ENCODE measurements at regions not wholly inside any gene's neighbourhood (a gene's known extent, or its start where the extent isn't known, plus 50 kb on each side); places are given as distances from the start of the nearest gene placed in this dataset.

GRCh38 chr13:31947105-31947504, 84.5 kb upstream of the FRY start:
- no peaks in the 10 kb centered on the region for H3K9me2 ChIP-seq (replicated peaks; ENCODE audit: control insufficient read depth, low read length)

GRCh38 chr13:31947506-31947905, 84.1 kb upstream of the FRY start:
- Histone ChIP-seq H3F3A (ENCODE audit: control insufficient read depth, insufficient read depth) (no peaks in the 10 kb centered on the region), H3K4me3 (ENCODE audit: low read length) (no peak overlapping the region)
- TF ChIP-seq CTCF (IDR thresholded peaks at IDR 0.05; ENCODE audit: low read depth, low read length, poor library complexity, severe bottlenecking) = no peak
- TF ChIP-seq EZH2phosphoT487 (IDR thresholded peaks at IDR 0.05; ENCODE audit: borderline replicate concordance, low read length) = no peak

More at GRCh38 chr13:31947105-31947504, 84.5 kb upstream of the FRY start:
- peaks cover 13% of the 10 kb centered on the region for H3K4me1 ChIP-seq (ENCODE audit: control insufficient read depth, low read length)
- TF ChIP-seq CTCF (IDR thresholded peaks at IDR 0.05; ENCODE audit: low read depth, low read length, poor library complexity, severe bottlenecking) (no peak), EZH2phosphoT487 (IDR thresholded peaks at IDR 0.05; ENCODE audit: borderline replicate concordance, low read length) (no peak)
- no peak overlapping the region for H3K27ac ChIP-seq (ENCODE audit: low read depth, low read length)
- H3F3A ChIP-seq (ENCODE audit: control insufficient read depth, insufficient read depth) = no peaks in the 10 kb centered on the region
- H3K36me3 ChIP-seq (ENCODE audit: control insufficient read depth, low read length) = no peaks in the 10 kb centered on the region
- H3K4me2 ChIP-seq (ENCODE audit: low read length) = no peak overlapping the region
- no peaks in the 10 kb centered on the region for H4K20me1 ChIP-seq (ENCODE audit: control insufficient read depth, insufficient read depth, low read depth, low read length)
- no peaks in the 10 kb centered on the region for H3K27me3 ChIP-seq (ENCODE audit: control insufficient read depth, low read length)
- no peaks in the 10 kb centered on the region for H3K79me2 ChIP-seq (ENCODE audit: control insufficient read depth, low read length)
- H3K4me3 ChIP-seq (ENCODE audit: low read length) = no peak overlapping the region
- no peaks in the 10 kb centered on the region for H3K9me3 ChIP-seq (ENCODE audit: control insufficient read depth, insufficient read depth, low read length)

GRCh38 chr13:31949486-31949885, 82.1 kb upstream of the FRY start:
- TF ChIP-seq CTCF (IDR thresholded peaks at IDR 0.05; ENCODE audit: low read depth, low read length, poor library complexity, severe bottlenecking) (no peak), EZH2phosphoT487 (IDR thresholded peaks at IDR 0.05; ENCODE audit: borderline replicate concordance, low read length) (no peak)

More at GRCh38 chr13:31947506-31947905, 84.1 kb upstream of the FRY start:
- H3K79me2 ChIP-seq (ENCODE audit: control insufficient read depth, low read length) = no peaks in the 10 kb centered on the region
- no peaks in the 10 kb centered on the region for H3K27me3 ChIP-seq (ENCODE audit: control insufficient read depth, low read length)
- H4K20me1 ChIP-seq (ENCODE audit: control insufficient read depth, insufficient read depth, low read depth, low read length) = no peaks in the 10 kb centered on the region
- H3K4me2 ChIP-seq (ENCODE audit: low read length) = no peak overlapping the region
- H3K27ac ChIP-seq (ENCODE audit: low read depth, low read length) = no peak overlapping the region
- no peaks in the 10 kb centered on the region for H3K9me2 ChIP-seq (replicated peaks; ENCODE audit: control insufficient read depth, low read length)
- no peaks in the 10 kb centered on the region for H3K9me3 ChIP-seq (ENCODE audit: control insufficient read depth, insufficient read depth, low read length)
- H3K4me1 ChIP-seq (ENCODE audit: control insufficient read depth, low read length) = peaks cover 13% of the 10 kb centered on the region
- no peaks in the 10 kb centered on the region for H3K36me3 ChIP-seq (ENCODE audit: control insufficient read depth, low read length)

More at GRCh38 chr13:31949486-31949885, 82.1 kb upstream of the FRY start:
- Histone ChIP-seq H3K9me3 (ENCODE audit: control insufficient read depth, insufficient read depth, low read length) (no peaks in the 10 kb centered on the region), H3K4me1 (ENCODE audit: control insufficient read depth, low read length) (peaks cover 13% of the 10 kb centered on the region), H3K27me3 (ENCODE audit: control insufficient read depth, low read length) (no peaks in the 10 kb centered on the region), H3K4me3 (ENCODE audit: low read length) (no peak overlapping the region), H3K27ac (ENCODE audit: low read depth, low read length) (no peak overlapping the region), H4K20me1 (ENCODE audit: control insufficient read depth, insufficient read depth, low read depth, low read length) (no peaks in the 10 kb centered on the region), H3K4me2 (ENCODE audit: low read length) (no peak overlapping the region), H3K36me3 (ENCODE audit: control insufficient read depth, low read length) (no peaks in the 10 kb centered on the region), H3K9me2 (replicated peaks; ENCODE audit: control insufficient read depth, low read length) (no peaks in the 10 kb centered on the region), H3F3A (ENCODE audit: control insufficient read depth, insufficient read depth) (no peaks in the 10 kb centered on the region), H3K79me2 (ENCODE audit: control insufficient read depth, low read length) (no peaks in the 10 kb centered on the region)

All from DOHH2 (cell line).